WI38 (cell line): ENCODE measurements at regions not wholly inside any gene's neighbourhood (a gene's known extent, or its start where the extent isn't known, plus 50 kb on each side); places are given as distances from the start of the nearest gene placed in this dataset.
"Not testable (repeated sequence)": the region's sequence is repeated elsewhere in the genome, so short reads cannot be mapped to it uniquely, and the experiment has no call there.

Experiments
- H3K4me3 ChIP-seq: 2 replicates; pipeline ENCODE4 v1.5.1; 2011; ENCODE audit warnings: low read depth, mild to moderate bottlenecking, control low read depth, low read length
- CTCF ChIP-seq: IDR thresholded peaks from 2 replicates; pipeline ENCODE4 v1.5.1; 2012; ENCODE audit warnings: low read depth, mild to moderate bottlenecking, control low read depth, low read length

DNA sequence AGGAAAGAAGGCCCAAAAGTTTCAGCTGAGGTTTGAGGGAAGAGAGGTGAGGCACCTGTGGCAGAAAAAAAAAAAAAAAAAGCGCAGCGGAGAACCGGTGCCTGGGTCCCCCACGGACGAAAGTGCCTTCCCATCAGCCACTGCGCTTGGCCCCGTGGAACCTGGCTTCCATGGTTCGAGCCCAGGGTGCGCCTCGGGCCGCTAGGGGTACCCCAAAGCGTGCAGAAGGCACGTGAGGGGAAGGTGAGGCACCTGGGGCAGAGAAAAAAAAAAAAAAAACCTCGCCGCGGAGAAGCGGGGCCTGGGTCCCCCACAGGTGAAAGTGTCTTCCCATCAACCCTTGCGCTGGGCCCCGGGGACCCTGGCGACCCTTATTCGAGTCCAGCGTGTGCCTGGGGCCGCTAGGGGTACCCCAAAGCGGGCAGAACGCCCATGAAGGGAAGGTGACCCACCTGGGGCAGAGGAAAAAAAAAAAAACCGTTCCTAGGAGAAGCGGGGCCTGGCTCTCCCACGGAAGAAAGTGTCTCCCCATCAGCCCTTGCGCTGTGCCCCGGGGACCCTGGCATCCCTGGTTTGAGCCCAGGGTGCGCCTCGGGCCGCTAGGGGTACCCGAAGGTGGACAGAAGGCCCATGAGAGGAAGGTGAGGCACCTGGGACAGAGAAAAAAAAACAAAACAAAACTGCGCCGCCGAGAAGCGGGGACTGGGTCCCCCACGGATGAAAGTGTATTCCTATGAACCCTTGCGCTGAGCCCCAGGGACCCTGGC, 228.6 kb downstream of the CCDC74A start:
- no peak for TF ChIP-seq CTCF
- no peak overlapping the region for H3K4me3 ChIP-seq

GRCh38 chr2:131758941-131759340, 231.3 kb downstream of the CCDC74A start:
- not testable (repeated sequence) for H3K4me3 ChIP-seq

DNA sequence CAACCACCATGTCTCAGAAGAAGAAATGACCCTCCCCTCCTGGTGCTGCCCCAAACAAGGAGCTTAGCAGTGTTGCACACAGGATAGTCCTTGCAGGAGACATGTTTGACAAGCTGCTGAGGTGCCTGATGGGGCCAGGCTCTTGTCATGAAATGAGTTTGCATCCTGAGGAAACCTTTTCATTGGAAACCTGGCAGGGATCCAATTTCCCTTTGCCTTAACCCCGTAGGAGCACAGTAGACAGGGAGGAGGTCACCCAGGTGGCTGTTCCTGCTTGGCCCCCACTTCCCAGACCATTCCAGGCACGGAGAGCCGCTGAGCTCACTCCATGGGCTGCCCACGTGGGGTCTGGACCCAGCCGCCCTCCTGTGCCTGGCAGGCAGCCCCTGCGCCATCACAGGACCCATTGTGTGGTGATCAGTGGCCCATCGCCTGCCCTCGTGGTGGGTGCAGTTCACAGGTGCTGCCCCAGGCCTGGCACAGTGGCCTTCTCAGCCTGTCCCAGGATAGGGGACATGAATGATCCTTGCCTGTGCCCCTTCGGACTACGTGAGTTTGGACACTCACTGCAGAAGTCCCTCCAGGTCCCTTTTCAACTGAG, 247.4 kb downstream of the CCDC74A start:
- H3K4me3 ChIP-seq = not testable (repeated sequence)

DNA sequence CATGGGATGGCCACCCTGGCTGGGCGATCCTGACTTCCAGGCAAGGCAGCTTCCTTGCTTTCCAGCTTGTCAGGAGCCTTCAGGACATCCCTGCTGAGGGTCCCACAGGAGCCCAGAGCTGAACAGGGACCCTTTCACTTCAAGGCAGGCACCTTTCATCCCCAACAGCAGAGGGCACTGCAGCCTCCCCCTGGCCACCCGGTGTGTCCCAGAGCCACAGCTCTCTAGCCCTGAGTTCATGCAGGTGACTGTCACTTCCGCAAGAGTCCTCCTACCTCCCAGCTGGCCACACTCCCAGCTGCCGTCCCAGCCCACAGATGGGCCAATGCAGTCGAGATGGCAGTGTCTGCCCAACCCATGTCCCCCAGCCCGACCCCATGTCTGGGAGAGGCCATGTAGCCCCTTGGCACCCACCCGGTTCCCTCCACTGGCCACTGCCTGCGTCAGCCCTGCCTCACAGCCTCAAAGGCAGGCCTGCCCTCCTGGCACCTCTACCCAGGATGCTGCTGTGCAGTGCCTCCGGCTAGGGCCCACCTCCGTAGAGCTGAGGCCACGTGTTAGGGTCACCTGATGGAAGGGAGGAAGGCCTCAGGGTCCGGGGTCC, 248.3 kb downstream of the CCDC74A start:
- H3K4me3 ChIP-seq = not testable (repeated sequence)

DNA sequence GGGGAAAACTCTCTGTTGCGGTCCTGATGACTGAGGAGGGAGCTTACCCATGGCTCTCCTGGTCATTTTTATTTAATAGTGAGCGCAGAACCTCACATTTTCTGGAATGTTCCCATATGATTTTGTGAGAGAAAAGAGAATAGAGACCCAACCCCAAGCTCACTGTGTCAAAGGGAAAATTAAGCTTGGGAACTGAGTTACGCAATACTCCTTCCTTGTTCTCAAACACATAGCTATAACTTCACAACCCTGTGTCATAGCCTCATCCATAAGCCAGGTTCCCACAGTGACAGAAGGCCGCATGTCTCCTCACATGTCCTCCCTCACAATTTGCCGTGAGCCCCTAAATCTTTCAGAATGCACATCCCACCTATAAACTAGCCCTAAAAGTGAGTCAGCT, 252.8 kb downstream of the CCDC74A start:
- H3K4me3 ChIP-seq = not testable (repeated sequence)

DNA sequence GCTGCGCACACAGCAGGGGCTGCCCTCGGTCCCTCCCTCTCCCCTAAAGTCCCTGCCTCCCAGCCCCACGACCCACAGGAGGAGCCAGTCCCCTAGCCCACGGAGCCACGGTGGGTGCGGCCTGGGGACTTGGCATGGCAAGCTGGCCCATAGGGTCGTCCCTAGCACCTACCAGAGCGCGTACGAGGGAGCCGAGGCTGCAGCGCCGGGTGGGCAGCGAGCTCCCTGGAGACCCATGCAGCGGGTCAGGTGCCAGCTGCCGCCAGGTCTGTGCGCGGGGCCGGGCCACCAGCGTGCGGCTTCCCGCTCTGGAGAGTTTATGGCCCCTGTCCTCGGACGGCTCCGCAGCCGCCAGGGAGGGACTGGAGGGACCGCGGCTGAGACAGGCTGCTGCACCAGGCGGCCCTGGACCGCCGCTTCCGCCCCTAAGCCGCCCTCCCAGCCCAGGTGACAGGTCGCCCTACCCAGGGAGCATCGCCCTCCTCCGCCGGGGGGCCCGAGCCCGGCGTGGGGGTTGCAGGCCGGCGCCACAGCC, 273.6 kb downstream of the CCDC74A start:
- no peak for TF ChIP-seq CTCF
- no peak overlapping the region for H3K4me3 ChIP-seq

DNA sequence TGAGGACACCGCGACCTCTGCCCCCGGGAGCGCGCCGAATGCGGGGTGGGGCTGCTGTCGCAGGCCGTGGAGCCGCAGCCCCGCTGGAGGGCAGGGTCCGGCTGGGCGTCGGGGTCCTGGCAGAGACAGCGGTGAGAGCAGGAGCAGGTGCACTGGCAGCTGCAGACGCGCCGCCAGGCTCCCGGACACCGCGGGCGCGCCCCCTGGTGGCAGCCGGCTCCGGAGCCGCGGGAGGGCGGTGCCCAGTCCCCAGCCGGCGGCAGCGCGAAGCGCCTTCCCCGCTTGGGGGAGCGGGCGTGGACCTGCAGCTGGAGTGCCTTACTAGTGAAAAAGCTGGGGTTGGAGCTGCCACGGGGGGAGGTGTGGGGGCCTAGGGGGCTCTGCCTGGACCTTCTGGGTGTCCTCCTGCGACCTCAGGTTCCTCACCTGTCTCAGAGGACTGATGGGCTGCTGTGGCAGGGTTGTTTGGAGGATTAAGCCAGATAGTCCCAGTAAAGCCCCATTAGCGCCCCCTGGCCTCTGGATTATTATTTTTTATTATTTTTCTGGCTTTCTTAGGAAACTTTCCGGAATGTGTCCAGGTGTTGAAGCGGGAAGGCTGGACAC, 274.2 kb downstream of the CCDC74A start:
- H3K4me3 ChIP-seq = peak overlapping the region; percentile 46
- TF ChIP-seq CTCF = peak; percentile 21; the same call in 1 of the 2 replicates

DNA sequence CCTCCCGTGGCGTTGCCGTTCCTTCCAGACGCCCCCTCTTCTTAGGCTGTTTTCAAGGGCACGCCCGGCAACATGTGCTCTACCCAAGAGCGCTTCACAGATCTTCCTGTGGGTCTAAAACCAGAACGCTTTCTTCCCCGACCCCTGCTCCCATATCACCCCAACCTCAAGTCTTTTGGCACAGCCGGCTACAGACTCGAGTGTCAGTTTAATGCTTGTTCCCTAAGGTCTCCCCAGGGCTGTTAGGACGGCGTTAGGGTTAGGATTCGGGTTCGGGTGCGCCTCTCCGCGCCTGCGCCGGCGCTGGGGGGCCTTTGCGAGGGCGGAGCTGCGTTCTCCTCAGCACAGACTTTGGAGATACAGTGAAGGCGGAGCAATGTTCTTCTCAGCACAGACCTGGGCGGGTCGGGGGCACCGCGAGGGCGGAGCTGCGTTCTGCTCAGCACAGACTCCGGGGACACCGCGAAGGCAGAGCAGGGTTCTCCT, 274.7 kb downstream of the CCDC74A start:
- peak overlapping the region; percentile 46 for H3K4me3 ChIP-seq

DNA sequence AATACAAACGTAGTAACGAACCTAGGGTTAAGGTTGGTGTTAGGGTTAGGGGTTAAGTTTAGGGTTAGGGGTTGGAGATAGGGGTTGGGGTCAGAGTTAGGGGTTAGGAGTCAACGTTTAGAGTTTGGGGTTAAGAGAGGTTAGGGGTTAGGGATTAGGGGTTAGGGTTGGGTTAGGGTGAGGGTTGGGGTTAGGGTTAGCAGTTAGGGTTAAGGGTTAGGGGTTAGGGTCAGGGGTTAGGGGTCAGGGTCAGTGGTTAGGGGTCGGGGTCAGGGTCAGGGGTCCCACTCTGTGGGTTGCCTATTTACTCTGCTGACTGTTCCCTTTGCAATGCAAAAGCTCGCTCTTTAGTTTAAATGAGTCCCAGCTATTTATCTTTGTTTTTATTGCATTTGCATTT, 275.5 kb downstream of the CCDC74A start:
- not testable (repeated sequence) for H3K4me3 ChIP-seq

GRCh38 chr2:131812605-131813004, 284.9 kb downstream of the CCDC74A start:
- not testable (repeated sequence) for H3K4me3 ChIP-seq

DNA sequence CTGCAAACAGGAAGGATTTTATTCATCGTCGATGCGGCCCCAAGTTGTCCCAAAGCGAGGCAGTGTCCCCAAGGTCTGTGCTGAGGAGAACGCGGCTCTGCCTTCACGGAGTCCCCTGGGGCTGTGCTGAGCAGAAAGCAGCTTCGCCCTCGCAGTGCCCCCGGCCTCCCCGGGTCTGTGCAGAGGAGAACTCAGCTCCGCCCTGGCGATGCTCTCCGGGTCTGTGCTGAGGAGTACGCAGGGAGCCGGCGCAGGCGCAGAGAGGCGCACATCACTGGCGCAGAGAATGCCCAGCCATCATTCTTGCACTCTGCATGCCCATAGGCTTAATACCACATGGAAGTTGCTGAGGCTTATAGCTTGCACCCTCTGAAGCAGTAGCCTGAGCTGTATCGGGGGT, 285.7 kb downstream of the CCDC74A start:
- H3K4me3 ChIP-seq = not testable (repeated sequence)

DNA sequence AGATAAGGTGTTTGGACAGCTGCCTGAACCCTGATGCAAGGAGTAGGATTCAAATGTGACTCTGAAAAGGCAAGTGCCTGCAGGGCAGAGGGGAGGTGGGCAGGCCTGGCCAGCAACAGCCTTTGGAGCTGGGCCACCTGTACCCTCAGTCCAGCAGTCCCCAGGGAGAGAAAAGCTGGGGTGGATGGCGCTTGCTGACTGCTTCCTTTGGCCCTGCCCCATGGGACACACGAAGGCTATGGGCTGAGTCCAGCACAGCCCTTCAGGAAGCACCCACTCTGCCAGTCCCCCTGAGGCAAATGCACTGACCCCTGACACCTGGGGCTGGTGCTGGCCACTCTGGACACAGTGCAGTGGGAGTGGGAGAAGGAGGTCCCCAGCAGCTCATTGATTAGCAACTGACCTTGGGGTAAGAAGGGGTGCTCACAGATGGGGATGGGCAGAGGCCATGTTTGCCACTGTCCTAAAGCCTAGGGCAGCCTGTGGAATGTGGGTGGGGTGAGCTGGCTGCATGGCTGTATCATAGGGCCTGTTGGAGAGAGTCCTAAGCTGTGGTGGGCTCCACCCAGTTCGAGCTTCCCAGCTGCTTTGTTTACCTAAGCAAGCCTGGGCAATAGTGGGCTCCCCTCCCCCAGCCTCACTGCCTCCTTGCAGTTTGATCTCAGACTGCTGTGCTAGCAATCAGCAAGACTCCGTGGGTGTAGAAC, 290.7 kb downstream of the CCDC74A start:
- not testable (repeated sequence) for H3K4me3 ChIP-seq

- H3K4me3 ChIP-seq = not testable (repeated sequence)
These were observed 294.6 kb downstream of the CCDC74A start for GRCh38 chr2:131822237-131822721.

DNA sequence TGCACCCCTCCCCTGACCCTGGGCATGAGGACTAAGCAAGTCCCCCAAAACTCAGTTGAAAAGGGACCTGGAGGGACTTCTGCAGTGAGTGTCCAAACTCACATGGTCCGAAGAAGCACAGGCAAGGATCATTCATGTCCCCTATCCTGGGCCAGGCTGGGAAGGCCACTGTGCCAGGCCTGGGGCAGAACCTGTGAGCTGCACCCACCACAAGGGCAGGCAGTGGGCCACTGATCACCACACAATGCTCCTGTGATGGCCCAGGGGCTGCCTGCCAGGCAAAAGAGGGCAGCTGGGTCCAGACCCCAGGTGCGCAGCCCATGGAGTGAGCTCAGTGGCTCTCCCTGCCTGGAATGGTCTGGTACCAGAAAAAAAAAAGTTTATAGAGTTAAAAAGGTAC, 295.4 kb downstream of the CCDC74A start:
- H3K4me3 ChIP-seq = not testable (repeated sequence)

GRCh38 chr2:131824986-131825385, 297.3 kb downstream of the CCDC74A start:
- H3K4me3 ChIP-seq = not testable (repeated sequence)
